Mucosa of stomach (tissue), 1 donor: ENCODE measurements at regions not wholly inside any gene's neighbourhood (a gene's known extent, or its start where the extent isn't known, plus 50 kb on each side); places are given as distances from the start of the nearest gene placed in this dataset.

ENCODE experiments used
- H3K27me3 ChIP-seq: one replicate; pipeline ENCODE4 v1.7.0; 2013; ENCODE audit warnings: mild to moderate bottlenecking, low read length; ENCODE audit not compliant: control insufficient read depth, insufficient read depth
- H3K36me3 ChIP-seq: one replicate; pipeline ENCODE4 v1.7.0; 2013; ENCODE audit warnings: low read length; ENCODE audit not compliant: control insufficient read depth, insufficient read depth
- H3K4me1 ChIP-seq: one replicate; pipeline ENCODE4 v1.7.0; 2013; ENCODE audit warnings: mild to moderate bottlenecking, low read length; ENCODE audit not compliant: control insufficient read depth, insufficient read depth
- H3K4me3 ChIP-seq: one replicate; pipeline ENCODE4 v1.7.0; 2013; ENCODE audit warnings: low read length
- H3K9ac ChIP-seq: one replicate; pipeline ENCODE4 v1.7.0; 2013; ENCODE audit warnings: mild to moderate bottlenecking, low read length, moderate library complexity
- H3K9me3 ChIP-seq: one replicate; pipeline ENCODE4 v1.7.0; 2013; ENCODE audit warnings: mild to moderate bottlenecking, low read length, moderate library complexity; ENCODE audit not compliant: control insufficient read depth
- donor health status: Pancreatic carcinoma.

DNA sequence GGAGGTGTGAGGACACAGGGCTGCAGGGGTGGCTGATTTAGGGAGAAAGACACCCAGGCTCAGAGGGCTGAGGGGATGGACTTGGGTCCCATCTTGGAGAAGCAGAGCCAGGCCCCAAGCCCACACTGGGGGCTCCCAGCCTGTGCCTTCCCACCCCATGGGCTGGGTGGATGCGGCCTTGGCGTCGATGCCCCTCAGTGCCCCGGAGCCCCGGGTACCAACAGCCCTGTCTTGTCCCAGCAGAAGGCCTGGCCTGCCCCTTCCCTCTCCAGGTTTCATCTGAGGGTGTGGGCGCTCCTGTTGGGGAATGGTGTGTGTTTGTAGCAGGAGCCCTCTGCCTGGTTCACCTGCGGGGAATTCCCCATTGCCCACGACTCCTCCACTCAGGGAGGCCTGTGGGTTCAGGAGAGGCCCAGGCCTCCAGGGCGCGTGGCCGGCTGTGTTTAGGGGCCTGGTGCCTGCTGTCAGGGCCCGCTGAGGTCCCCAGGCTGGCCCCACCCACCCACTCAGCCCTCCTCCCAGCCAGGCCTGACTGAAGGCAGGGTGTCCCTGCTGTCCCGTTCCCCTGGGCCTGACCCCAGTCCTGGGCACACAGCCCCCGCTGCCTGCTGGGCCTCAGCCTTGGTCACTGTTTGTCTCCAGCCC, 51.1 kb upstream of the BEGAIN start:
- H3K4me1 ChIP-seq, result no peaks in the 10 kb centered on the region
- H3K9ac ChIP-seq, result no peak overlapping the region
- no peaks in the 10 kb centered on the region for H3K9me3 ChIP-seq
- H3K4me3 ChIP-seq, result no peak overlapping the region
- no peaks in the 10 kb centered on the region for H3K36me3 ChIP-seq
- H3K27me3 ChIP-seq, result peaks cover 10% of the 10 kb centered on the region

DNA sequence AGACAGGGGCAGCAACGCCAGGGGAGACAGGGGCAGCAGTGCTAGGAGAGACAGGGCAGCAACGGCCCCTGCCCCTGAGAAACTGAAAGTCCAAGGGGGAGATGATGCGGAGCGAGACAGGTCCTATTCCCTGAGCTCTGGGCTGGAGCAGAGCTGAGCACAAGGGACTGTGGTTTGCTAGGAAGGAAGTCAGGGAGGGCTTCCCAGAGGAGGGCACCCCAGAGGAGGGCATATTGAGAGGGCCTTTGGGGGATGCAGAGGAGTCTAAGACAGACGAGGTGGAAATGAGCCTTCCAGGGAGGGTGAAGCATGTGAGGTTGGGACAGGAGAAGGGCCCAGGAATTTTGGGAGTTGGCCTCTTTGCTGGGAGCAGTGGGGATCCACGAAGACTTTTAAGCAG, 52.1 kb upstream of the BEGAIN start:
- Histone ChIP-seq H3K9me3 (no peaks in the 10 kb centered on the region), H3K27me3 (peaks cover 10% of the 10 kb centered on the region), H3K9ac (no peak overlapping the region), H3K4me3 (no peak overlapping the region), H3K4me1 (no peaks in the 10 kb centered on the region), H3K36me3 (no peaks in the 10 kb centered on the region)

DNA sequence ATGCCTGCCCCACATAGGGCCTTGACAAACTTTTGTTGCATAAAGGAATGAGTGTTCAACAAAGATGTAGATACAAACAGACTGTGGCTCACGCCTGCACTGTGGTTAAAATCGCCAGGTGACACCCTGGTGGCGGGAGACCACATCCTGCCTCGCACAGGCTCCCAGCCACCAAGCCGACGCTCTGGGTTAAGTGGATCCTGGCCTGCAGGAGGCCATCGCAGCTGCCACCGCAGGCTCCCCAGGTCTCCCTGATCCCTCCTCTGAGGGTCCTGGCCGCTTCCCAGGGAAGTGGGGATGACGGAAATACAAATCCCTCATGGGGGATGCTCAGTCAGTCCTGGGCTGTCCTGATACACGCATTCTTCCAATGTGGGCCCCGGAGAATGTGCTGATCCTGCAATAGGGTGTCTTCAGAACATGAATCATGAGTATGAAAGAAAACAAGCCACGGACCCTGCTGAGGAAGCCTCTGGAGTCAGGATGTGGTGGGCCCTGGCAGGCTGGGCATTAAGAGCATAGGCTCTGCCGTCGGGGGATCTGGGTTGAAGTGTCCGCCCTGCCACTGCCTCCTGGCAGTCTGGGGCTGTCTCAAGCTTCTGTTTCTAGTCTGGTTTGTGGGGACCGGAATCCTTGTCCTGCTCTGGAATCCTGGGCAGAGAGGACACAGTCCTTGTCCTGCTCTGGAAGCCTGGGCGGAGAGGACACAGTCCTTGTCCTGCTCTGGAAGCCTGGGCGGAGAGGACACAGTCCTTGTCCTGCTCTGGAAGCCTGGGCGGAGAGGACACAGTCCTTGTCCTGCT, 53.5 kb upstream of the BEGAIN start:
- Histone ChIP-seq H3K9ac (no peak overlapping the region), H3K4me1 (peaks cover 9% of the 10 kb centered on the region), H3K36me3 (no peaks in the 10 kb centered on the region), H3K27me3 (peaks cover 5% of the 10 kb centered on the region), H3K4me3 (no peak overlapping the region), H3K9me3 (no peaks in the 10 kb centered on the region)

DNA sequence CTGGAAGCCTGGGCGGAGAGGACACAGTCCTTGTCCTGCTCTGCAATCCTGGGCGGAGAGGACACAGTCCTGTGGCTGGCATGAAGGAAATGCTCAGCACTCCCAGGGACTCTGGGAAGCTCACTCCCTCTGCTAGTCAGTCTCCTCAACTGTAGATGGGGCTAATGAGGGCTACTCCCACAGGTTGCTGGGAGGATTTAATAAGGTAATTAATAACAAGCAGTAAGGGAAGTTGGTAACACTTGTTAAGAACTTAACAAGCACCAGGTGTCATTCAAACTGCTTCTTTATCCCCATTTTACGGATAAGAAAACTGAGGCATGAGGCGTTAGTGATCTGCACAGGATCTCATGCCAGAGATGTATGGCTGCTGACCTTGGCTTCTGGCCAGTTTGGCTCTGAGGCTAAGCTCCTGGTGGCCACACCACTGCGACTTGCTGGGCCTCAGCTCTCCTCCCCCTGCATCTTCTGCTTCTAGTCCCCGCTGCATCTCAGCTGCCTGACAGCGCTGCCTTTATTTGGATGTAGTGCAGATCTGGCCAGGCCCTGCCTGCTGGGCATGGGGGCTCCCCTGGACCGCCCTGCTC, 54.1 kb upstream of the BEGAIN start:
- no peak overlapping the region for H3K9ac ChIP-seq
- H3K4me1 ChIP-seq, result peaks cover 10% of the 10 kb centered on the region

DNA sequence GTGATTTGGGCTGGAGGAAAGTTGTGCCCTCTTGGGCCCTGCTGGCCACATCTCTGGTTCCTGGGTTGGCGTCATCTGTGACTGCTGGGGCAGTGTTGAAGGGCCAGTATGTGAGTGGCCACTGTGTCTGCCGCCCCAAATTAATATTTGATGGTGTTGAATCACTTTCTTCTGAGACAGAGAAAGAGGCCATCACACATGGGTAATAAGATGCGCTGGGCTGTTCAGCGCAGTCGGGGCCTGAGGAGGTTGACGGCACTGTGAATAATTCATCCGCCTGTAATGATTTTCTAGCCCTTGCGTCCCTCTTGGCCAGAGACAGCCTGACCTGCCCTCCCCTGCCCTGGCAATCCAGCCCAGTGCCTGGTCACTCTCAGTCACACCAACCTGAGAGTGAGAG, 56.2 kb upstream of the BEGAIN start:
- Histone ChIP-seq H3K4me1 (peaks cover 13% of the 10 kb centered on the region), H3K9ac (no peak overlapping the region), H3K9me3 (no peaks in the 10 kb centered on the region), H3K4me3 (no peak overlapping the region), H3K36me3 (no peaks in the 10 kb centered on the region), H3K27me3 (peaks cover 5% of the 10 kb centered on the region)

More for the DNA sequence above, 54.1 kb upstream of the BEGAIN start:
- no peaks in the 10 kb centered on the region for H3K36me3 ChIP-seq
- peaks cover 5% of the 10 kb centered on the region for H3K27me3 ChIP-seq
- no peaks in the 10 kb centered on the region for H3K9me3 ChIP-seq
- H3K4me3 ChIP-seq, result no peak overlapping the region

DNA sequence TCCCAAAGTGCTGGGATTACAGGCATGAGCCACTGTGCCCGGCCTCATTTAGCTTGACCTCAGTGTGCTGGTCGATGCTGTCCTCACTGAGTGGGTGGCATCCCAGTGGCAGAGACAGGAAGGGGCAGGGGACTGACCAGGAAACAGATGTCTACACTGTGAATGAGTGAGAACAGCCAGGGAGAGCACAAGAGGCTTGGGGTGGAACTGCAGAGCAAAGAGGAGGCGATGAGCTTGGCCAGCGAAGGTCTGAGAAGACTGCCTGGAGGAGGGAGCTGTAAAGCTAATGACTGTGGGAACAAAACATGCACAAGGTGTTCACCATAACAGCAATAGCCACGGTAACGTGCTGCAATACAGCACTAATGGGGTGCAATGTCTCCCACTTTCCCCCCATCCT, 57.2 kb upstream of the BEGAIN start:
- Histone ChIP-seq H3K4me1 (peaks cover 22% of the 10 kb centered on the region), H3K9me3 (no peaks in the 10 kb centered on the region), H3K4me3 (no peak overlapping the region), H3K36me3 (no peaks in the 10 kb centered on the region), H3K9ac (no peak overlapping the region), H3K27me3 (peaks cover 5% of the 10 kb centered on the region)

DNA sequence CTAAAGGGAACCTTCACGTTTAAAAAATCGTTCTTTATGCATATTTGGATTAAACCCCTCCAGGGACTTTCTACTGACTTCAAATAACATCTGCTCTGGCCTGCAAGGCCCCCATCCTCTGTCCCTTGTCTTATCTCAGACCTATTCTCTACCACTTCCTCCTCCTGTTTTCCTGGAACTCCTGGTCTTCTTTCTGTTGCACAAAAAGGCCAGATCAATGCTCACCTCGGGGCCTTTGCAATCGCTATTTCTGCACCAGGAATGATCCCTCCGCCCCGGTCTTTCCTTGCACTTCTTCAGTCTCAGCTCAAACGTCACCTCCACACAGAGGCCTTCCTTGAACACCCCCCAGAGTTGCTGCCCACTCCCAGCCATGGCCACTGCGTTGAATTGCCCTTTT, 57.6 kb upstream of the BEGAIN start:
- Histone ChIP-seq H3K9me3 (no peaks in the 10 kb centered on the region), H3K36me3 (no peaks in the 10 kb centered on the region), H3K9ac (no peak overlapping the region), H3K4me3 (no peak overlapping the region), H3K4me1 (peaks cover 23% of the 10 kb centered on the region), H3K27me3 (peaks cover 5% of the 10 kb centered on the region)

DNA sequence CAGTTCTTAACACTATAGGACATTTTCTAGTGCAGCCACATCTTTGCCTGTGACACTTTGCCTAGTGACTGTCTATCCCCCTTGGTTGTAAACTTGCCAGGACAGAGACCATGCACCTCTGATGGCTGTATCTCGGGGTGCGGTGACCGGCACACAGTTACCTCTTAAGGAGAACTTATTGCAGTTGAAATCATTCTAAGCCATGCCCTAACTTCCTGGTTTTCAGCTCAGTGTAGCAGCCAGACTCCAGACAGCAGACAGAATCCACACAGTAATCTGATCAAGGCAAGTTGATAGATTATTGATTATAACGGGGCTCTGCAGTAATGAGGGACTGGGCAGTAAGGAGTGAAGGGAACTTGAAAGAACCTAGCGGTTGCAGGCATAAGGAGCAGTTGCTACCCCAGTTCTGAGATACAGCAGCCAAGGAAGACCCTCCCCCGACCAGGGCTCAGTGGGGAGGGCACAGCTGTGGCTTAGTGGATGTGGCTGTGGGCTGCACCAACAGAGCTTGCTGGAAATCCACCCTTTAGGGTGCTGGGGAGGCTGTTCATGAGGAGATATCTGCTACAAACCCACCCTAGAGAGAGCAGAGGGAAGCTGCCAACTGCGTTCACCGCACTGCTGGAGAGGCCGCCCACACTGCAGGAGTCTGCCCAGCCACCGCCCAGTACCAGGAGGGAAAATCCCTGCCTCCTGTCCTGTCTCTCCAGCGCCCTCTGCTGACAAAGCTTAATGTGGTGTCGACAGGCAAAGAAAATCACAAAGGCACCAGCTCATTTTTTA, 58.2 kb upstream of the BEGAIN start:
- H3K4me3 ChIP-seq, result no peak overlapping the region
- H3K27me3 ChIP-seq, result peaks cover under 1% of the 10 kb centered on the region
- H3K9ac ChIP-seq, result no peak overlapping the region
- H3K36me3 ChIP-seq, result no peaks in the 10 kb centered on the region
- no peaks in the 10 kb centered on the region for H3K9me3 ChIP-seq
- peaks cover 23% of the 10 kb centered on the region for H3K4me1 ChIP-seq

DNA sequence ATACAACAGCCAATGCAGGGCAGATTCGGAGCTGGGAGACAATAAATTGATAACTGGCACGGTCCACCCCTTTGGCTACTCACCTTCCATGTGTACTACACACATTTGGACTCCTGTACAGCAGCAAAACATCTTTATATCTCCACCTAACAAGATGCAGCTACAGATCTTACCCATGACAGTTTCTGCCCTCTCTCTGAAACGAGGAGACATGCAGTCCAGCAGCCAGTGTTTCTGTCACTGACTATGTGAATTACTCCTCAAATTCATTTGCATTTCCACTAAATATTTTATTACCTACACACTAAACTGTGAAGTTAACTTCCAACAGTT, 58.7 kb upstream of the BEGAIN start:
- Histone ChIP-seq H3K27me3 (no peaks in the 10 kb centered on the region), H3K4me3 (no peak overlapping the region), H3K9me3 (no peaks in the 10 kb centered on the region), H3K36me3 (no peaks in the 10 kb centered on the region), H3K9ac (no peak overlapping the region), H3K4me1 (peaks cover 23% of the 10 kb centered on the region)

DNA sequence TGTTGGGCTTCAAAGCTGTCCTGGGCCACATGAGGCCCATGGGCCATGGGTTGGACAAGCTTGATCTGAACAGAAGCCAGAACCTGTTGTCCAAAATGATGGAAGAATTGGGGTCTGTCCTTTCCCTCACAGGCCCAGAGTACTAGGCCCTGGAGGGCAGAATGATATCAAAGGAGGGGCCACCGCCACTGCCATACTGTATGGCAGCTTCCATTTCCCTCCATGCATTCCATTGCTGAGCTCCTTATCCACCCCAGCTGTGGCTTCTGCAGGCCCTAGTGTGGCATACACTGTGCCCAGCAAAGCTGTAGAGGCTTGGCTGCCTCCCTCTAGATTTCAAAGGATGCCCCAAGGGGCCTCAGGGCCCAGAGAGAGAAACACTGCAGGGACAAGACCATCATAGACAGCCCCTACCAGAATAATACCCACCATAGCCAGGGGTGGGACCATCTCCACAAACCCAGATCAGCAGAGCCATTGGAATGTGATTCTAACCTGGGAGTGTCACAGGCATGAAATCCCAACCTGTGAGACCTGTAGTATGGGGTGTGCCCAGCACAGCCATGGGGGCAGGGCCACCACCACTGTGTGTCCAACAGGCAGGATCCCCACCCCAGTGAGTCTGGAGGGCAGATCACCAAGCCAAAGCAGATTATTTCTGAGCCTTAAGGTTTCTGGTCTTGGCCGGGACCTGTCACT, 61.4 kb upstream of the BEGAIN start:
- no peak overlapping the region for H3K9ac ChIP-seq
- H3K27me3 ChIP-seq, result no peaks in the 10 kb centered on the region

DNA sequence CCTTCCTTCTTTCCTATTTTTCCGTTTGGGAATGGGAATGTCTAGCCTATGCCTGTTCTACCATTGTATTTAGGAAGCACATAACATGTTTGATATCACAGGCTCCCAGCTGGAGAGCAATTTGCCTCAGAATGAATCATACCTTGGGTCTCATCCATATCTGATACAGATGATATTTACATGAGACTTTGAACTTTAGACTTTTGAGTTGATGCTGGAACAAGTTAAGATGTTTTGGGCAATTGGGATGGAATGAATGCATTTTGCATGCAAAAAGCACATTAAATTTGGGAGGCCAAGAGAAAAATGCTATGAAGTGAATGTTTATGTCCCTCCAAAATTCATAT, 61.9 kb upstream of the BEGAIN start:
- H3K9me3 ChIP-seq, result no peaks in the 10 kb centered on the region
- no peak overlapping the region for H3K4me3 ChIP-seq
- peaks cover 5% of the 10 kb centered on the region for H3K27me3 ChIP-seq
- peaks cover 23% of the 10 kb centered on the region for H3K4me1 ChIP-seq
- no peaks in the 10 kb centered on the region for H3K36me3 ChIP-seq
- H3K9ac ChIP-seq, result no peak overlapping the region

More for the DNA sequence above, 61.4 kb upstream of the BEGAIN start:
- H3K4me3 ChIP-seq, result no peak overlapping the region
- H3K4me1 ChIP-seq, result peaks cover 23% of the 10 kb centered on the region
- H3K9me3 ChIP-seq, result no peaks in the 10 kb centered on the region
- H3K36me3 ChIP-seq, result no peaks in the 10 kb centered on the region
